ENCODE measurements at regions not wholly inside any gene's neighbourhood (a gene's known extent, or its start where the extent isn't known, plus 50 kb on each side); places are given as distances from the start of the nearest gene placed in this dataset.
"Not testable (repeated sequence)": the region's sequence is repeated elsewhere in the genome, so short reads cannot be mapped to it uniquely, and the experiment has no call there.

DNA sequence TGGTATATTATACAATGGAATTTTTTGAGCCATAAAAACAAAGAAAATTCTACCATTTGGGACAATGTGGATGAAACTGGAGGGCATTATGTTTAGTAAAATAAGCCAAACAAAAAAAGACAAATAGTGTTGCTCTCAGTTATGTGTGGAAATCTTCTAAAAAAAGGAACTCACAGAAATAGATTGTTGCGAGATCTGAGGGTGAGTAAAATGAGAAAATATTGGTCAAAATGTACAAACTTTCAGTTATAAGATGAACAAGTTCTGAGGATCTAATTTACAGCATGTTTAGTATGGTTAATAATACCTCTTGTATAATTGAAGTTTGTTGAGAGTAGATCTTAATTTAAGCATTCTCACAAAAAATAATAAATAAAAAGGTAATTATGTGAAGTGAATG is 291.2 kb downstream of the KIF20B start:
- DNase-seq (ENCODE audit: extremely low spot score), result no peak
- H3K4me1 ChIP-seq, result no peaks in the 10 kb centered on the region
- TF ChIP-seq POLR2AphosphoS5 (IDR thresholded peaks at IDR 0.05) (no peak), EP300 (IDR thresholded peaks at IDR 0.05) (no peak), POLR2A (IDR thresholded peaks at IDR 0.05; ENCODE audit: low read depth) (no peak)
- no peak overlapping the region for H3K4me3 ChIP-seq
- no peaks in the 10 kb centered on the region for H3K27me3 ChIP-seq
- H3K27ac ChIP-seq (replicated peaks in 1 of 4), result no peak overlapping the region
- no peaks in the 10 kb centered on the region for H3K36me3 ChIP-seq
- peaks cover 0 to 9% (median 3%) of the 10 kb centered on the region in 4 donors for H3K9me3 ChIP-seq
- intact Hi-C loops (cut with DNase I), result no loop called here
- WGBS, result 85% methylated on average over 1 of the region's 1 CpG

DNA sequence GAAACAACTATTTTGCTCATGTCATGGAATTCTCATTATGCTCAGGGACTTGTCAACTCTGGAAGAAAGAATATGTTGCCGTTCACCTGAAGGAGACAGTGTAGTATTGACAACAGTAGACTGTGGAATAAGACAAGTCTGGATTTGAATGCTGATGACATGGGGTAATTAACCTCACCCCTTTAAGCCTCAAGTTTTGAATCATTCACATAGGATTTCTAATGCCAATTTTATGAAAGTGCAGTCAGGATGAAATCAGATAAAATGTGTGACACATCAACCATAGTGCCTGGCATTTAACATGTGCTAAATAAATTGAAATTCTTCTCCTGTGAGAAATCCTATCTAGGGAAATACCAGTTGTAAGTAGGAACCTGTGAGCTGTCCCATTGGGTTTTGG is 305.8 kb downstream of the KIF20B start:
- no peak for TF ChIP-seq POLR2A (IDR thresholded peaks at IDR 0.05; ENCODE audit: low read depth)
- no peak for TF ChIP-seq POLR2AphosphoS5 (IDR thresholded peaks at IDR 0.05)
- TF ChIP-seq, protein P1, sequence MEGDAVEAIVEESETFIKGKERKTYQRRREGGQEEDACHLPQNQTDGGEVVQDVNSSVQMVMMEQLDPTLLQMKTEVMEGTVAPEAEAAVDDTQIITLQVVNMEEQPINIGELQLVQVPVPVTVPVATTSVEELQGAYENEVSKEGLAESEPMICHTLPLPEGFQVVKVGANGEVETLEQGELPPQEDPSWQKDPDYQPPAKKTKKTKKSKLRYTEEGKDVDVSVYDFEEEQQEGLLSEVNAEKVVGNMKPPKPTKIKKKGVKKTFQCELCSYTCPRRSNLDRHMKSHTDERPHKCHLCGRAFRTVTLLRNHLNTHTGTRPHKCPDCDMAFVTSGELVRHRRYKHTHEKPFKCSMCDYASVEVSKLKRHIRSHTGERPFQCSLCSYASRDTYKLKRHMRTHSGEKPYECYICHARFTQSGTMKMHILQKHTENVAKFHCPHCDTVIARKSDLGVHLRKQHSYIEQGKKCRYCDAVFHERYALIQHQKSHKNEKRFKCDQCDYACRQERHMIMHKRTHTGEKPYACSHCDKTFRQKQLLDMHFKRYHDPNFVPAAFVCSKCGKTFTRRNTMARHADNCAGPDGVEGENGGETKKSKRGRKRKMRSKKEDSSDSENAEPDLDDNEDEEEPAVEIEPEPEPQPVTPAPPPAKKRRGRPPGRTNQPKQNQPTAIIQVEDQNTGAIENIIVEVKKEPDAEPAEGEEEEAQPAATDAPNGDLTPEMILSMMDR (IDR thresholded peaks at IDR 0.05), result no peak
- no peak for TF ChIP-seq EP300 (IDR thresholded peaks at IDR 0.05)
- H3K27me3 ChIP-seq, result no peaks in the 10 kb centered on the region
- WGBS, result 73% methylated on average over 1 of the region's 1 CpG
- H3K36me3 ChIP-seq, result no peaks in the 10 kb centered on the region
- H3K4me1 ChIP-seq, result no peaks in the 10 kb centered on the region
- H3K4me3 ChIP-seq, result no peak overlapping the region
- DNase-seq (ENCODE audit: extremely low spot score), result no peak
- H3K27ac ChIP-seq (replicated peaks in 1 of 4), result no peak overlapping the region
- intact Hi-C loops (cut with DNase I), result no loop called here
- H3K9me3 ChIP-seq, result peaks cover 0 to 5% (median 2%) of the 10 kb centered on the region in 4 donors

DNA sequence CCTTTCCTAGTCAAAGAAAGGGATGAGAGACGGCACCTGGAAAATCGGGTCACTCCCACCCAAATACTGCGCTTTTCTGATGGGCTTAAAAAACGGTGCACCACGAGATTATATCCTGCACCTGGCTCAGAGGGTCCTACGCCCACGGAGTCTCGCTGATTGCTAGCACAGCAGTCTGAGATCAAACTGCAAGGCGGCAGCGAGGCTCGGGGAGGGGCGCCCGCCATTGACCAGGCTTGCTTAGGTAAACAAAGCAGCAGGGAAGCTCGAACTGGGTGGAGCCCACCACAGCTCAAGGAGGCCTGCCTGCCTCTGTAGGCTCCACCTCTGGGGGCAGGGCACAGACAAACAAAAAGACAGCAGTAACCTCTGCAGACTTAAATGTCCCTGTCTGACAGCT is 309.9 kb downstream of the KIF20B start:
- H3K27ac ChIP-seq (replicated peaks in 1 of 4); H3K36me3 ChIP-seq; intact Hi-C loops (cut with DNase I); DNase-seq (ENCODE audit: extremely low spot score); H3K27me3 ChIP-seq; H3K4me3 ChIP-seq; H3K4me1 ChIP-seq; H3K9me3 ChIP-seq: not testable (repeated sequence)
- WGBS, result 92% methylated on average over 10 of the region's 14 CpGs

DNA sequence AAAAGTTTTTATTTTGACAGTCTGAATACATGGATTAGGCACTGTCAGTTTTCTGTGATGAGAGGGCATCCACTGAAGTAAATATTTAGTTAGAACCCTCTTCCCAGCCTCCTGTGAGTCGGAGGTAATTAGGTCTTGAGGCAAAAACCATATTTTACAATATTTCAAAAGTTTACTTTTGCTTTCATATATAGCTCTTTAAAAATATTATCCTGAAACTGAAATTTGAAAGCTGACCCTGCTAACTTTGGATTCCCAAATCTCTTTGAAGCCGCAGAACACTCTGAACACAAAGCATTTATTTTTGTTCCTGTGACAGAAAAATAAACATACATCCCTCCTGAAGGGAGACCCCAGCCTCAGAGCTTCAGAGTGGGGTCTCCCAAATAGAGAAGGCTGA is 317.4 kb downstream of the KIF20B start:
- WGBS, result 25% methylated on average over 2 of the region's 2 CpGs
- Histone ChIP-seq H3K36me3 (no peaks in the 10 kb centered on the region), H3K4me3 (no peak overlapping the region), H3K9me3 (no peaks in the 10 kb centered on the region), H3K27me3 (no peaks in the 10 kb centered on the region), H3K27ac (replicated peaks in 1 of 4) (no peak overlapping the region), H3K4me1 (no peaks in the 10 kb centered on the region)
- TF ChIP-seq POLR2A (IDR thresholded peaks at IDR 0.05; ENCODE audit: low read depth) (no peak), EP300 (IDR thresholded peaks at IDR 0.05) (no peak), POLR2AphosphoS5 (IDR thresholded peaks at IDR 0.05) (no peak)
- TF ChIP-seq, protein P1 (IDR thresholded peaks at IDR 0.05), result no peak
- no peak for DNase-seq (ENCODE audit: extremely low spot score)
- intact Hi-C loops (cut with DNase I), result no loop called here

DNA sequence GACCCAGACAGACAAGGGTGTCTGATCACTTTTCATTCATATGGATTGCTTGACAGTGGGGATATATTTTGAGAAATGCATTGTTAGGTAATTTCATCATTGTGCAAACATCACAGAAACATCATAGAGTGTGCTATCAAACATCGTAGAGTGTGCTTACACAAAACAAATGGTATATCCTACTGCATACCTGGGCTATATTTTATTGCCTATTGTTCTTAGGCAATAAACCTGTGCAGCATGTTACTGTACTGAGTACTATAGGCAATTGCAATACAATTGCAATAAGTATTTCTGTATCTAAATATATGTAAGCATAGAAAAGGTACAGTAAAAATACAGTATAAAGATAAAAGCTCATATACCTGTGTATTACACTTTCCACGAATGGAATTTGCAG is 319.1 kb downstream of the KIF20B start:
- intact Hi-C loops (cut with DNase I), result no loop called here
- WGBS, result 79% methylated on average over 2 of the region's 2 CpGs
- DNase-seq (ENCODE audit: extremely low spot score), result no peak

DNA sequence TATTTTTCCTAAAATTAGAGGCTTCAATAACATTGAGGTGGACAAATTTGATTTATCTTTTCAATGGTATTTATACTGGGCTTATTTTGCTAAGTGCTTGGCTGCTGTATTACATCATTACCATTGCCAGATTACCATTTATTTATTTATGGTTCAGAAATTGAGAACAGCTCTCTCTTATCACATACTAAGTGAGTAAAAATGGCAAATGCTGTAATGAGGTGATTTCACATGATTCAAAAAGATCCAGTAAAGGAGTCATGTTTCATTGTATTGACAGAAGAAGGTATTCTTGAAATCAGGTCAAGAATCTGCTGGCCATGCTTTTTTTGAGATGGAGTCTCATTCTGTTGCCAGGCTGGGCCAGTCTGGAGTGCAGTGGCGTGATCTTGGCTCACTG is 322.6 kb downstream of the KIF20B start:
- 56% methylated on average over 1 of the region's 1 CpG for WGBS
- TF ChIP-seq, protein P1 (IDR thresholded peaks at IDR 0.05), result no peak
- TF ChIP-seq POLR2AphosphoS5 (IDR thresholded peaks at IDR 0.05), result no peak
- no peak for TF ChIP-seq EP300 (IDR thresholded peaks at IDR 0.05)
- TF ChIP-seq POLR2A (IDR thresholded peaks at IDR 0.05; ENCODE audit: low read depth), result no peak
- Histone ChIP-seq H3K4me3 (no peak overlapping the region), H3K27me3 (no peaks in the 10 kb centered on the region), H3K4me1 (no peaks in the 10 kb centered on the region), H3K27ac (replicated peaks in 1 of 4) (no peak overlapping the region), H3K9me3 (no peaks in the 10 kb centered on the region), H3K36me3 (no peaks in the 10 kb centered on the region)
- DNase-seq (ENCODE audit: extremely low spot score), result no peak
- intact Hi-C loops (cut with DNase I), result no loop called here

More for the DNA sequence above, 319.1 kb downstream of the KIF20B start:
- no peaks in the 10 kb centered on the region for H3K4me1 ChIP-seq
- no peak overlapping the region for H3K27ac ChIP-seq (replicated peaks in 1 of 4)
- no peaks in the 10 kb centered on the region for H3K27me3 ChIP-seq
- TF ChIP-seq POLR2A (IDR thresholded peaks at IDR 0.05; ENCODE audit: low read depth) (no peak), POLR2AphosphoS5 (IDR thresholded peaks at IDR 0.05) (no peak), EP300 (IDR thresholded peaks at IDR 0.05) (no peak)
- TF ChIP-seq, protein P1 (IDR thresholded peaks at IDR 0.05), result no peak
- H3K9me3 ChIP-seq, result no peaks in the 10 kb centered on the region
- H3K36me3 ChIP-seq, result no peaks in the 10 kb centered on the region
- no peak overlapping the region for H3K4me3 ChIP-seq

All from esophagus muscularis mucosa (tissue), 4 donors.